H9 (cell line): ENCODE measurements at regions not wholly inside any gene's neighbourhood (a gene's known extent, or its start where the extent isn't known, plus 50 kb on each side); places are given as distances from the start of the nearest gene placed in this dataset.

Source experiments
- DNase-seq: peaks from one replicate; pipeline ENCODE4 v3.0.0-alpha.2; 2017
- H2AFZ ChIP-seq: one replicate; pipeline ENCODE4 v1.6.1; 2013; ENCODE audit warnings: mild to moderate bottlenecking, low read length, control low read depth, moderate library complexity
- H2AK5ac ChIP-seq: 2 replicates; pipeline ENCODE4 v1.6.1; 2013; ENCODE audit warnings: low read length, control low read depth, mixed read lengths; ENCODE audit not compliant: insufficient read length
- H2BK120ac ChIP-seq: one replicate; pipeline ENCODE4 v1.6.1; 2013; ENCODE audit warnings: low read depth, mild to moderate bottlenecking, low read length, control low read depth, inconsistent platforms; ENCODE audit not compliant: poor library complexity, severe bottlenecking
- H2BK12ac ChIP-seq: 2 replicates; pipeline ENCODE4 v1.6.1; 2013; ENCODE audit warnings: low read length, control low read depth, mixed read lengths, low read depth; ENCODE audit not compliant: insufficient read length
- H2BK15ac ChIP-seq: 2 replicates; pipeline ENCODE4 v1.6.1; 2013; ENCODE audit warnings: low read depth, low read length, control low read depth
- H2BK20ac ChIP-seq: one replicate; pipeline ENCODE4 v1.6.1; 2013; ENCODE audit warnings: low read depth, mild to moderate bottlenecking, low read length, control low read depth, inconsistent platforms; ENCODE audit not compliant: poor library complexity, severe bottlenecking
- H2BK5ac ChIP-seq: 2 replicates; pipeline ENCODE4 v1.6.1; 2013; ENCODE audit warnings: low read length, control low read depth, mixed read lengths; ENCODE audit not compliant: insufficient read length
- H3K14ac ChIP-seq: 2 replicates; pipeline ENCODE4 v1.6.1; 2013; ENCODE audit warnings: low read length, control low read depth; ENCODE audit not compliant: insufficient read depth
- H3K18ac ChIP-seq: 2 replicates; pipeline ENCODE4 v1.6.1; 2013; ENCODE audit warnings: low read depth, mild to moderate bottlenecking, mixed read lengths, low read length, control low read depth; ENCODE audit not compliant: insufficient read length
- H3K23ac ChIP-seq: 2 replicates; pipeline ENCODE4 v1.6.1; 2013; ENCODE audit warnings: low read length, control low read depth, mixed read lengths, low read depth; ENCODE audit not compliant: insufficient read length
- H3K23me2 ChIP-seq: 2 replicates; pipeline ENCODE4 v1.6.1; 2013; ENCODE audit warnings: low read depth, mild to moderate bottlenecking, mixed read lengths, low read length, control low read depth; ENCODE audit not compliant: insufficient read length, poor library complexity, severe bottlenecking
- H3K27ac ChIP-seq: 2 replicates; pipeline ENCODE4 v1.5.1; 2013; ENCODE audit warnings: low read length, control low read depth, mixed read lengths, low read depth; ENCODE audit not compliant: insufficient read length
- H3K27me3 ChIP-seq: 2 replicates; pipeline ENCODE4 v1.6.1; 2013; ENCODE audit warnings: low read length, control low read depth, inconsistent platforms; ENCODE audit not compliant: insufficient read depth
- H3K4ac ChIP-seq: 2 replicates; pipeline ENCODE4 v1.6.1; 2013; ENCODE audit warnings: low read depth, mild to moderate bottlenecking, control low read depth, inconsistent platforms, low read length, moderate library complexity
- H3K4me1 ChIP-seq: 2 replicates; pipeline ENCODE4 v1.6.1; 2013; ENCODE audit warnings: low read length, control low read depth, inconsistent platforms; ENCODE audit not compliant: insufficient read depth
- H3K4me2 ChIP-seq: 2 replicates; pipeline ENCODE4 v1.6.1; 2013; ENCODE audit warnings: low read length, control low read depth, mixed read lengths; ENCODE audit not compliant: insufficient read length, insufficient read depth
- H3K56ac ChIP-seq: 2 replicates; pipeline ENCODE4 v1.6.1; 2013; ENCODE audit warnings: low read depth, mild to moderate bottlenecking, mixed read lengths, low read length, control low read depth; ENCODE audit not compliant: insufficient read length
- H3K79me1 ChIP-seq: 2 replicates; pipeline ENCODE4 v1.6.1; 2013; ENCODE audit warnings: low read depth, mild to moderate bottlenecking, moderate library complexity, low read length, control low read depth, inconsistent platforms; ENCODE audit not compliant: insufficient read depth, poor library complexity, severe bottlenecking
- H3K79me2 ChIP-seq: 2 replicates; pipeline ENCODE4 v1.6.1; 2013; ENCODE audit warnings: low read length, control low read depth, inconsistent platforms; ENCODE audit not compliant: insufficient read depth
- H3K9ac ChIP-seq: 2 replicates; pipeline ENCODE4 v1.6.1; 2013; ENCODE audit warnings: low read length, control low read depth, mixed read lengths; ENCODE audit not compliant: insufficient read length; ENCODE audit errors: extremely low read depth
- H3K9me3 ChIP-seq: one replicate; pipeline ENCODE4 v1.6.1; 2013; ENCODE audit warnings: low read depth, low read length, inconsistent platforms; ENCODE audit not compliant: control insufficient read depth
- H3T11ph ChIP-seq: one replicate; pipeline ENCODE4 v1.6.1; 2013; ENCODE audit warnings: mild to moderate bottlenecking, low read length, control low read depth, inconsistent platforms
- H4K20me1 ChIP-seq: one replicate; pipeline ENCODE4 v1.6.1; 2013; ENCODE audit not compliant: control insufficient read depth, insufficient read length, insufficient read depth
- H4K5ac ChIP-seq: 2 replicates; pipeline ENCODE4 v1.6.1; 2013; ENCODE audit warnings: low read depth, mild to moderate bottlenecking, mixed read lengths, low read length, control low read depth; ENCODE audit not compliant: insufficient read length
- H4K8ac ChIP-seq: replicated peaks from 2 replicates; pipeline ENCODE4 v1.6.1; 2013; ENCODE audit warnings: low read length, control low read depth, mixed read lengths, low read depth; ENCODE audit not compliant: insufficient read length
- H4K91ac ChIP-seq: 2 replicates; pipeline ENCODE4 v1.6.1; 2013; ENCODE audit warnings: low read depth, mild to moderate bottlenecking, moderate library complexity, mixed read lengths, low read length, control low read depth; ENCODE audit not compliant: insufficient read length
- H3K27ac Mint-ChIP-seq, 3 experiments: 2 replicates in 2 of 3; 3 replicates in 1 of 3; pipeline ENCODE4 v1.8.0; 2020 to 2021; ENCODE audit warnings: mixed read lengths in 3 of 3, mild to moderate bottlenecking in 1 of 3, moderate library complexity in 1 of 3
- H3K27me3 Mint-ChIP-seq: 2 replicates; pipeline ENCODE4 v1.8.0; 2021; ENCODE audit warnings: low read depth, mild to moderate bottlenecking, moderate library complexity, mixed read lengths
- H3K36me3 Mint-ChIP-seq, 3 experiments: 2 replicates in 2 of 3; 3 replicates in 1 of 3; pipeline ENCODE4 v1.8.0; 2020 to 2021; ENCODE audit warnings: low read depth in 3 of 3, mixed read lengths in 3 of 3; ENCODE audit not compliant: insufficient read depth in 1 of 3
- H3K4me1 Mint-ChIP-seq, 2 experiments: 2 replicates each; pipeline ENCODE4 v1.8.0; 2020; ENCODE audit warnings: mixed read lengths in 2 of 2
- H3K4me3 Mint-ChIP-seq, 2 experiments: 2 replicates in 1 of 2; 3 replicates in 1 of 2; pipeline ENCODE4 v1.8.0; 2020 to 2021; ENCODE audit warnings: mild to moderate bottlenecking in 2 of 2, mixed read lengths in 2 of 2, moderate library complexity in 1 of 2
- H3K9me3 Mint-ChIP-seq, 2 experiments: 2 replicates in 1 of 2; 3 replicates in 1 of 2; pipeline ENCODE4 v1.8.0; 2020; ENCODE audit warnings: mild to moderate bottlenecking in 2 of 2, mixed read lengths in 2 of 2, moderate library complexity in 1 of 2
- CTCF ChIP-seq: fragments of 200-600 bp; sonication (generic); conservative IDR thresholded peaks from 3 replicates; pipeline ENCODE4 v1.8.0; 2021; ENCODE audit warnings: antibody characterized with exemption, mild to moderate bottlenecking
- WGBS: extraction: QIAGEN DNeasy Blood & Tissue Kit; methylation state at CpG from one replicate; pipeline ENCODE4 v1.1.7; 2013; ENCODE audit warnings: missing lambda C conversion rate, low lambda C conversion rate, mixed read lengths; ENCODE audit not compliant: insufficient read length; ENCODE audit errors: extremely low coverage; 5-methylcytosine and 5-hydroxymethylcytosine counted together

- no peak overlapping the region for H4K8ac ChIP-seq
- no peak overlapping the region for H3K14ac ChIP-seq
- no peak overlapping the region for H2BK15ac ChIP-seq
- Mint-ChIP-seq H3K36me3 (no peaks in the 10 kb centered on the region), H3K9me3 (peaks cover 0 to 2% of the 10 kb centered on the region in 2 experiments; a peak in 2 of 5 replicates), H3K4me3 (no peak overlapping the region), H3K27ac (no peak overlapping the region), H3K27me3 (no peaks in the 10 kb centered on the region), H3K4me1 (peaks cover 7 to 8% of the 10 kb centered on the region in 2 experiments; a peak in 2 of 4 replicates)
- no peaks in the 10 kb centered on the region for H3K4me1 ChIP-seq
- no peaks in the 10 kb centered on the region for H4K20me1 ChIP-seq
- TF ChIP-seq CTCF, result no peak
- WGBS, result no CpG with 5 or more reads among the region's 5 CpGs
- no peak overlapping the region for H4K91ac ChIP-seq
- H2BK120ac ChIP-seq, result no peak overlapping the region
- H3K18ac ChIP-seq, result no peak overlapping the region
- no peaks in the 10 kb centered on the region for H3K27me3 ChIP-seq
- no peak overlapping the region for H3K27ac ChIP-seq
- no peak overlapping the region for H3K56ac ChIP-seq
- H2BK12ac ChIP-seq, result no peak overlapping the region
- H3T11ph ChIP-seq, result no peak overlapping the region
- no peak overlapping the region for H2BK5ac ChIP-seq
- H3K4me2 ChIP-seq, result no peak overlapping the region
- no peak overlapping the region for H4K5ac ChIP-seq
- H2AFZ ChIP-seq, result no peak overlapping the region
- no peak for DNase-seq
- H2BK20ac ChIP-seq, result no peak overlapping the region
- H3K4ac ChIP-seq, result no peak overlapping the region
- no peak overlapping the region for H3K23ac ChIP-seq
- H3K23me2 ChIP-seq, result no peaks in the 10 kb centered on the region
- no peaks in the 10 kb centered on the region for H3K79me1 ChIP-seq
- no peak overlapping the region for H2AK5ac ChIP-seq
- no peaks in the 10 kb centered on the region for H3K9me3 ChIP-seq
- no peaks in the 10 kb centered on the region for H3K79me2 ChIP-seq
- H3K9ac ChIP-seq, result no peak overlapping the region
Observed at GRCh38 chr3:7977245-7978086, 524.2 kb upstream of the LMCD1 start.
